HG02885 (cell line): ENCODE measurements at regions not wholly inside any gene's neighbourhood (a gene's known extent, or its start where the extent isn't known, plus 50 kb on each side); places are given as distances from the start of the nearest gene placed in this dataset.

Source experiments
- ATAC-seq: cut with Tn5 transposase; IDR thresholded peaks from one replicate; pipeline ENCODE4 v1.9.1; 2021; ENCODE audit warnings: mild to moderate bottlenecking; ENCODE audit not compliant: unreplicated experiment, poor library complexity

DNA sequence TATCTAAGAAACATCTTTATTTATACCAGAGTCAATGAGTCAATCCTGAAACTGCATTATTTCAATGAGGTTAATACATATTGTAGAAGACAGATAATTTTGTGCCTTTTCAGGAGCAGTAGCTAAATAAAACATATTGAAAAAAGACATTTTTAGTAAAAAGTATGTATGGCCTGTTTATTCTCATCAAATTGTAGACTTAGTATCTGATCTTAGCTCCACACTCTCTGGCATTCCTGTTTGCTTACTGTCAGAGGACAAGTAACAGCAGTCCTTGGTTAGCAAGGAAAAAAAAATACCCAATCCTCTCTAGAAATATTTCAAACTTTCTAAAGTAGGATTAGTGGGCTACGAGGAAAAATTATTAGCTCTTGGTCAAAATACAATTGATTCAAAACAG is 50.5 kb upstream of the GUCY1A1 start:
- ATAC-seq = no peak

DNA sequence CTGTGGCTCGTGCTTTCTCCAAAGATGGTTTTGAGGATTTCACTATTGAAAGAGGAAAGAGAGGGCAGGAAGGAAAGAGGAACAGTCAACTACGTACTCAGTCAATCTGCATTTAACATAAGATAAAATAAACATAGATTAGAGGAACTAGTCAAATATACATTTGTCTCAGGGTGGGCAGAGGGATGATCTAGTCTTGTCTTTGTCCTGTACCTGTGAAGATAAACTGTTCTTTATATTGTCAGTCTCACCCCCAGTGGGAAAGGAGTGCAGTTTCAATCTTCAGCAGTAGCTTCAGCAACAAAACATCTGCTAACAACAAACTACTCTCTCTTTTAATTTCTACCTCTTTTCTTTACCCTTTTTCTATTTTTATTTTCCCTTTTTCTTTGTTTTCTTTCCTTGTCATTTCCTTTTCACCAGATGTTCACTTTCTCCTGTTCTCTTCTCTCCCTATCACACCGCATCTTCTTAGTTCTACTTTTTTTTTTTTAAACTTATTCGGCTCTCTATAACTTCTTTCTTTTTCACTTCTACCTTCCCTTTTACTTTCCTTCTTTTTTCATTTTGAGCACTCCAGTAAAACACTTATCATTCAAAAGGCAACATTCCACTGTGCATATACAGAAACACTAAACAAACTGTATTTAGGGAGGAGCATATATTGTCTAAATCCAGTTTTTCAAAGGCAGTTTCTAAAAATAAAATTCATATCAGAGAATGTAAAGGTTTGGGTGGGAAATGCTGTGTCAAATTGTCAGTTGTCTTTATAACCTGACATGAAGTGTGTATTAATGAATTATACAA is 51.4 kb upstream of the GUCY1A1 start:
- ATAC-seq = no peak

DNA sequence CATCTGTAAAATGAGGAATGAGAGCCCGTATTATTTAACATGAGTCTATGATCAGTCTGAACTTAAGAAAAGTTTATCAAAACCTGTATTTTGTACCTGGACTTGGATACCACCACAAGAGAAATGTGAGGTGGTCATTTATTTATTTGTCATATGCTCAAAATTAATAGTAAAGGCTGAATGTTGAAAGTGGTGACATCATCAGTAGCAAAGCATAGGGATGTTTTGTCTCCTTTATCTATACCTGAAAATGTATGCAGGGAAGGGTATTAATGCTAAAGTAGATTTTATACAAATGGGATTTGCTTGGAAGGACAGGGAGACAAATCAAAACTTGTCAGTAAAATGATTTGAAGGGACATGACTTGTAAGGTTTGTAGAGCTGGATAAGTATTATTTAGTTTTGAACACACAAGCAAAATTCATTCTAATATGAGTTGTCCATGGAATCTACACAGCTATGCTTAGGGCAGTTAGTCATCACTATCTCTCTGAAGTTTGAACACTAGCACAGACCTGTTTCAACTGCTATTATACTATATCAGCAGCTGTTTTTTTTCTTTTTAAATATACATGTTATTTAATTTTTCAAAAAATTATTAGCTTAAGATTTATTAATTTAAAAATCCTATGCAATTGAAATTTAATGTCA is 52.4 kb upstream of the GUCY1A1 start:
- no peak for ATAC-seq

DNA sequence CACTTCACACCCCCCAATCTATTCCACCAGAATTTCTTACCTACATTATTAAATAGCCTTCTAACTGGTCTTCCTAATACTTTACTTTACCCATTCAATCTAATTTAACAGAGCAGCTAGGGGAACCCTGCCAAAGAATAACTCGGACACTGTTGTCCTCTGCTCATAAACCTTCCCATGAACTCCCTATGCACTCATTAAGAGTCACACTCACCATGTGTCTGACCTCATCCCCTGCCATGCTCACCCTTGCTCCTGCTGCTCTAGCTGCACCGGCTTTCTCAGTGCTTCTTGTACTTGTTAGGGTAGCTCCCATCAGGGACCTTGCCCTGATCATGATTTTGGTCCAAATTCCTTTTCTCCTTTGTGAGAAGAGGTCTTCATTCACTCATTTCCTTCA is 54.6 kb upstream of the GUCY1A1 start:
- no peak for ATAC-seq

DNA sequence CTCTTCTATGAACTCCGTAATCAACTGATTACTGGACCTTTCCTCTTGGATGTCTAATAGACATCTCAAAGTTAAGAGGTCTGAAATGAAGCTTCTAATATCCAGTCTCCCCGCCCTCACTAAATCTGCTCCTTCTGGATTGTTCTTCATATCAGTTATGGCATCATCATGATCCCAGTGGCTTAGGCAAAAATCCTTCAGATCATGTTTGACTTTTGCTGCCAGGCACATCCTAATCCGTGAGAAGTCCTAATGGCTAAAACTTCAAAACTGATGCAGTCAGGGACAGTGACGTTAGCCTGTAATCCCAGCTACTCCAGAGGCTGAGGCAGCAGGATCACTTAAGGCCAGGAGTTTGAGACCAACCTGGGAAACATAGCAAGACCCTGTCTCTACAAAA is 55.1 kb upstream of the GUCY1A1 start:
- no peak for ATAC-seq

DNA sequence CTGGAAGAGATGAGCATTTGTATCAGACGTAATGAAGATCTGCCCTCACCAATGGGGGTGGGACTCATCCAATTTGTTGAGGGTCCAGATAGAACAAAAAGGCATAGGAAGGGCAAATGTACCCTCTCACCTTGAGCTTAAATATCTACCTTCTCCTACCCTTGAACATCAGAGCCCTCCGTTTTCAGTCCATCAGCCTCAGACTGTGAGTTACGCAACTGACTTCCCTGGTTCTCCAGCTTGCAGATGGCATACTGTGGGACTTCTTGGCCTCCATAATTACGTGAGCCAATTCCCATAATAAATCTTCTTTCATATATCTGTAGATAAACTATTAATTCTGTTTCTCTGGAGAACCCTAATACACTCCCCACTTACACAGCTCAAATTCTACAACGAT is 56.5 kb upstream of the GUCY1A1 start:
- no peak for ATAC-seq

DNA sequence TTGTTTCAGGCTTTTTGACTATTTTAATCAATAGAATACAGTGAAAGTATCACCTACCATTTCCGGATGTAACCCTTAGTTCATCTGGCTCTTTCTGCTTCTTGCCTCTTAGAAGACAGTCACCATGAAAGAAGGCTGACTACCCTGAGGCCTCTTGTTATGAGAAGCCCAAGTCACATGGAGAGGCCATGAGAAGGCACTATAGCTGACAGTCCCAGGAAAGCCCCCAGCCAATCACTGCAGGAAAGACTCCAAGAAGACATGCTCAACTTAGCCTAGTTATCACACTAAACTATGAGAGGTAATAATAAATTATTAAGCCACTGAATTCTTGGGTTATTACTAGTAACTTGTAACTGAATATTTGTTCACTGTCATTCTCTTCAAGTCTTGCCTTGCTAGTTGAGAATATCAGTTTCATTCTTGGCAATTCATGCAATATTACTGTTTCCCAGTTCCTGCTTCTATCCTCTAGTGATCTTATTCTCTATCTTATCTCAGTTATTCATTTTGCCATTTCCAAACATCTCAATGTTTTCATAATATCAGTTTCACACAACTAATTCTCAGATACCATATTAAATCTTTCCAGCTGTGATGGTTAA is 57.1 kb upstream of the GUCY1A1 start:
- ATAC-seq = peak; percentile 73

DNA sequence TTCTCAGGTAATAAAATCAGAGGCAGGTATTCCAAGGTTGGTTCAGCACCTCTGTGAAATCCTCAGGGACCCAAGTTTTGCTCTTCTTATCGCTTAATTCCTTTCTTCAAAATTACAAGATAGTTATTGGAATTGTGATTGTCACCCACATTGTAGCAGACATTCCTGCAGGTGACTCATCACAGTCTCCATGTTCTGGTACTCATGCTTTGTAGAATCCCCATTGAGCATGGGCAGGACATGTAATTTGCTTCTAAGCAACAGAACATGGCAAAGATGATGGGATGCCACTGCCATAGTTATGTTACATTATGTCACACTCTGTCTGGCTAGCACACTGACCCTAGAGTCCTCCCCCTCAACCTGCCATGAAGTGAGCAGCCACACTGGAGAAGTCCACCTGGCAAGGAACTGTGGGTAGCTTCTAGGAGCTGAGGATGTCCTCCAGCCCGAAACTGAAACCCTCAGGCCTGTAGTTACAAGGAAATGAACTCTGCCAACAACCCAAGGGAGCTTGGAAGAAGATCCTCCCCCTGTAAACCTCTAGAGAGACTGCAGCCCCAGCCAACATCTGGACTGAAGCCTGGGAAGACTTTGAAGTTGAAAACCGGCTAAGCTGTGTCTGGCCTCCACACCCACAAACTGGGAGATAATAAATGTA is 58.3 kb upstream of the GUCY1A1 start:
- ATAC-seq = no peak

DNA sequence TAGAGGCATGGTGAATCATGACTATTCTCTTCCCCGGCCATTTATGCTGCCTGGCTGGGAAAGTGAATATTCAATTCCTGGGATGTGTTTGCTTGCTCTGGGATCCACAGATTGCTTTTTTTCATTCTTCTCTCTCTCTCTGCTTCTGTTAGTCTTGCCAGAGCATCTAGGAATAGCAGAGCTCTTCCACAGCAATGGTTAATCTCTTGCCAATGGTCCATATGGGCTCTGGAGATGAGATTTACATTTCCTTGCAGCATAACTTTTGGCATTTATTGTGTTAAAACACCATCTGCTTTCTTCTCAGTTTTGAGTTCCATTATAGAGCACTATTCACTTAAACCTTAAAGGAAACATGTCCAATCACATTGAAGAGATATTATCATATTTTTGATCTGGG is 59.2 kb upstream of the GUCY1A1 start:
- no peak for ATAC-seq

DNA sequence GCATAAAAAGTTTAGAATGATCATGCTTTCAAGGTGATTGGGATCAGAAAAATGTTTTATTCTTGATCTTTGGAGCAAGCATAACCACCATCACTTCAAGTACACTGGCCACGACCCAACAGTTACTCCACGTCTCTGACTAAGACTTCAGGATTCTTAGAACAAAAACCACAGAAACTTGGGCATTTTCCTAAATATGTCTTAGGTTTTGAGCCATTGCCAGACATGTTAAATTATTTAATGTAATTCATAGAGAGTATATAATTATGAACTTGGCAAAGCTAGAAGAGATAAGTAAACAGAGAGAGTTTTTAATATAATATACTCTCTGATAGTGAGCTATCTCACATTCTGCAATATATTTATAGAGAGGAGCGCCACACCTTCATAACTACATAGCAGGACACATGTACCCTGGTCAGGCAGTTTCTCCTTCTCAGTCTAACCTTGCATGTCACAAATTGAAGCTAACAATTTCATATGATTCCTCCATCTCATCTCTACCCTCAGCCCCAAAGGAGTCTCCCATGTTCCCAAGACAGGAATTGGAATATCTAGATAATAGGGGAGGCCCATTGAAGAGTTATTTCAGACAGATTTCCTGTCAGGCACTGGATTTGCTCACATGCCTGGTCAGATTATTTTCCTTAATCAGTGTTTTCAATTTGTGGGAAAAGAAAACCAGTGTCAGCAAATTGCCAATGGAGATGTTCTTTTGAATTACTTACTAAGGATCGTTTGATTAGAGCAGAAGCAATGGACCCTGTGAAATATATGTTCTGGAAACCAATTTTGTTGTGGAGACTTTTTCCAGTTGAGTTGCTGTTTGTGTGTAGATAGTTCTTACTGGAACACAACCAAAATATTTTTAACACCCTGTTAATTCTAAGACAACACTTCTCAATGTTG is 61.7 kb upstream of the GUCY1A1 start:
- ATAC-seq = no peak

DNA sequence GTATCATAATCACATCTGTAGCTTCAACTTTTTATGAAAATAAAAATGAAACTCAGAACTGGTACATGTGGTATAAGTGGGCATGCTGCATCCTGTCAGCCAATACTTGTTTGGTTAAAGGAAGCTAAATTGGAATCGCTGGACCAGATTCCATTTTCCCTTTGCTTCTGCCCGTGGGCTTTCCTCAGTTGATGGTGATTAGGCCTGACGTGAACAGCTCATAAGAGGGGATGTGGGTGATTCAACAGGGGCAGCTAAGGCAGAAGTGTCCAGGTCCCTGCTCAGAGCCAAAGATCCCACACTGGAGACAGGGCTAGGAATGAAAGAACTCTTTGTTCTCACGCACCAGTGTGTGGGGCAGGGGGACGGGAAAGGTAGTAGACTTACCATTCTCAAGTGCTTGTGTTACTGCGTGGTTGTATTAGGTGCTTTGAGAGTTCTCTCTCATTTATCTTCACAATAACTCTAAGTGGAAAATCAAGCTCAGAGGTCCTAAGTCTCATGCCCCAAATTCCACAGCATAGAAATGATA is 63.2 kb upstream of the GUCY1A1 start:
- no peak for ATAC-seq

DNA sequence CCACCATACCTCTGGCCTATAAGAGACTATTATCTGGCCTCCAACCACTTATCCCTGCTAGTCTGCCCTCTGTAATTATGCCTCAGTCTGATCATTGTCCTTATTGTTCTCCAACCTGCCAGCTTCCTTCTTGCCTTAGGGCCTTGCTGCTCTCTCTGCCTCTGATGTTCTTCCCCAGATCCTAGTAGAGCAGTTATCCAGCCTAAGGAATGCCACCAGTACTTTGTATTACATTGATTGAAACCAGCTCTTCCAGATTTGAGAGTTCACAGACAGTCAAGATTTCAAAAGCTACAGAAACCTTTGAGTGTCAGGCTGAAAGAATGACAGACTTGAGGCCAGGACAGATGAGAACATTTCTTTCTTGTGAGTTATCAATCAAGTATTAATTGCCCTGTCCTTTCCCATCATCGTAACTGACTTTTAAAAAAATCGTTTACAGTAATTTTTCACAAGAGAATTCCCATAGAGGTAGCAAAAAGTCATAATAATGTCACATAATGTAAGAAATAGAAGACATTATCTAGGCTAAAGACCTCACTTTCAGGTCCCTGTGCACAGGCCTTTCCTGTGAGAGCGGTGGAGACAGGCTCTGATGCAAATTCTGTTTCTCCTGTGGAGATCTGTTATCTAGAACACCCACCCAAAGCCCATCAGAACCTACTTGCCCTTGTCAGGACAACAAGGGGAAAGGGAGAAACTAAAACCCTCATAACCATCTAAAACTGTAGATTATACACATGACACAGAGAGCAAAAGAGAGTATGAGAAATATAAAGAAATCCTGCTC is 64.1 kb upstream of the GUCY1A1 start:
- no peak for ATAC-seq

DNA sequence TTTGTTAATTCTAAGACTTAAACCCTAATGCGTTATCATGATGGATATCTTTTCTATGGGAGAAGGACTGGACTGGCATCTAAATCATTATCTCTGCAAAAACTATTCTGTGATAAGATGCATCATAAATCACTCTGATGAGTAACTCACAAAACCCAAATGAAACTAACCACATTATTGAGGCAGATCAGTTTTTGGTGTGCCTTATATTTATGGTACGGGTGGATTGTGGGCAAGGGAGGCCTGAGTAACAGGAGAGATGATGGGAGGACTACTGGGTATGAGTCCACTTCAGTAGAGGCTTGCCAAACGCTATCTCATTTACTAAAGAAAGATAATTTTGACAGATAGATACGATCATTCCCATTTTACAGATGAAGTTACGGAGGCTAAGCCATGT is 66.4 kb upstream of the GUCY1A1 start:
- no peak for ATAC-seq

DNA sequence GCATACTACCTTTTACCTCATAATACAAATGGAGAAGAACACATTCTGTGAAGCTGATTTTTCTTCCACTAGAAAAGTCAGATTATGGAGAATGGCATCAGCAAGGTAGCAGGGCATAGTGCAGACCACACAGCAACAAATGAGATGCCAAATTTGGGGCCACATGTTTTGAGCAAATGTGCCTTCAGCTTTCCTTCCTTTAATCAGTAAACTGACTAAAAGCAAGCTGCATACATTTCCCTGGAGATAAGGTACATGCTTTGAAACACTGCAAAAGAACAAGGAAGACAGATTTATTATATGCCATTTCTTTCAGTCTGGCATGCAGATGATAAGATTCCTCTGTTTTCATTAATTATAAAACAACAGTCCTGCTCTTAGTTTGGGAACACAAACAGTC is 67.1 kb upstream of the GUCY1A1 start:
- ATAC-seq = no peak

DNA sequence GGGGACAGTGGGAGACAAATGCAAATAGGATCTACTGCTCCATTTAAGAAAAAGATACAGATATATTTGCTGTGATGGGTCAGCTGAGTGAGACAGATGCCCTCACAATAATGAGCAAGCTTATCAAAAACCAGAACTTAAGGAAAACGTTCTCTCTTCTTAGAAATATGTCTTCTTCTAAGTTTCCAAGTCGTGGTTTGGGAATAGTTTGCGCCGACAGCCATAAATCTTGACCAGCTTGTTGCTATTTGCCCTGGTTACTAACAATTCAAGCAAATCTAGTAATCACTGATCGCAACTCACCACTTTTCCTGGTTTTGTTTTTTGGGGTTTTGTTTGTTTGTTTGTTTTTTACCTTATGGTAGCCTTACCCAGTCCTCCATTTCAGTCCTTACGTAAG is 67.6 kb upstream of the GUCY1A1 start:
- ATAC-seq = no peak

DNA sequence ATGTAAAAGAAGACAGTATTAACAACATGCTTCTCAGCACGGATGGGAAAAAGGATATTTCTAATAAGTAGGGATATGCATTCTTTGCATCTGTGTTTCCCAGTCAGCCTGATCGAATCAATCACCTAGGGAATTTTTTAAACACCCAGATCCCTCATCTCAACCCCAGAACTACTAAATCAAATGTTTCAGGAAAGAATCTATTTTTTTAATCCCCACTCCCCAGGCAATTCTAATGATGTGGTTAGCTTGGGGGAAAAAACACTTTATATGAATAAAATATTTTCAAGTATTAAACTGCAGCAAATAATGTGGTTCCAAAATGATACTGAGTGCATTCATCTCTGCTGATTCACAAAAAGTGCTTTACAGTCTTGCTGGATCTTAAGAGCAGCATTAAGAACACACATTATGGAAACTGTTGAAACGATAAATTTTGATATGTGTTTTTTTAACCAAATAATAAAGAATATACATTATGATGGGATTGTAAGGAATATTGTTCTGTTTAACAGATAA is 68.7 kb upstream of the GUCY1A1 start:
- ATAC-seq = no peak

DNA sequence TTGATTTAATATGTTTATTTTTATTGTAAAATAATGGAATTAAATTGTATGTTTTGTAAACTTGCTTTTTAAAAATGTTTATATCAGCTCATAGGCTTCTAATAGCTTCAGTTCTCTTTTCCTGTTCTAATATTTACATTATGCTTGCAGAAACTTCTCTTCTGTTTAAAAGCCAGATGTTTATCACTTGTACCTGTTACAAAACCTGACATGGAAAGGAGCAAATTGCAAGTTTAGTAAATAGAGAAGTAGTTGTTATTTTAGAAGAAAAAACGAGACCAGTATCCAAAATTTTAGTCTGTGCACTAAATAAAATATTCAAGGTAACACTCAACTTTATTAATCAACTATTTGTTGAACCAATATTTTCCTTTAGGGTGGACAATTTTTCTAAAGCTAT is 69.4 kb upstream of the GUCY1A1 start:
- ATAC-seq = no peak

DNA sequence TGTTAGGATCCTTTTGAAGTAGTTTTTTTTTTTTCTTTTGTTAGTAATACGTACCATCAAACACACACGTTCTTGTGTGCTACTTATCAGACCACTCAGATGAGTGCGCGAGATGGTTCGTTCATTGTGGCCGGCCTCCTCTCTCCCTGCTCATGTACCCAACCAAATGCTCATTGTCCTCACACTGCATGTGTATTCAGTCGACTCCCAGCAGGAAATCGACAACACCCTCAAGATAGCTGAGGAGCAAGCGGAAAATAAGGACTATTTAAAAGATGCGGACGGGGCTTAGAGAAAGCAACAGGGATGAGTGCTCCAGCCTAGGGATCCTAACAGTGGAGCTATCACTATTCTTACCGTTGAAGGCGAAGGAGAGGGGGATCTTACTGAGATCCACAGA is 72.9 kb upstream of the GUCY1A1 start:
- ATAC-seq = no peak

DNA sequence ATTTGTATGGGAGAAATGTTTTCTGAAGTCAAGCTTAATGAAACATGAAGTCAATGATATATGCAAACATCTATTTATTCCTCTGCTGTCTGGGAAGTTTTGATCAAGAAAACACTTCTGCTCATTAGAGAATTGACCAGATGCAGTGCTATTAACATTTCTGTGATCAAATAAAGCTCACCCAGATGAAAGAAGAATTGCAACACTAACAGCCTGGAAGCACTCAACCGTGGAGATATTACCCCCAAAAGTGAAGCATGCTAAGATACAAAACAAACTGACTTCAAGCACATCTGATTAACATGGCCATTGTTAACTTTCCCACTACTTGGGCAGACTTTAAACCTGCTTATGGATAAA is 73.7 kb upstream of the GUCY1A1 start:
- ATAC-seq = no peak
